ENCODE measurements at regions not wholly inside any gene's neighbourhood (a gene's known extent, or its start where the extent isn't known, plus 50 kb on each side); places are given as distances from the start of the nearest gene placed in this dataset.

DNA sequence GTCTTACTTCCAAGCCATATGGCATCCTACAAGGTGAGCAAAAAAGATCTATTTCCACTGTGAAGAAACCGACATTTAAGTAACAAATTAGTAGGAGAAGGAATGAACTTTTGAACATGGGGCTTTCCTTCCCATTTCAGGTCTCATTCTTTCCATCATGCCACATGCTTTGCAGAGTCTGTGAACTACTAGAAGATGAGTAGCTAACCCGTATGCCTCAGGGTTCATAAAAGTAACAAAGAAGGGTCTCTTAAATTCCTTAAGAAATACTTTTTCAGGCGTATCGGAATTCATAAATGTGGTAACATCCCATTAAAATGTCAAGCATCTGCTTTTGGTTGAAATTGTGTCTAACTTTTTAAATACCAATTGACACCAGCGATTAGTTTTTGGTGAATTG is 81.3 kb upstream of the TNS3 start:
- H3K9ac ChIP-seq (ENCODE audit: insufficient read depth, low read depth, low read length) = no peak overlapping the region
- POLR2A ChIA-PET = no interaction called here
- CTCF ChIA-PET (ENCODE audit: low intra/inter-chr PET ratio, low total read pairs) = no interaction called here
- TF ChIP-seq ZNF234 (CRISPR knock-in tag; conservative IDR thresholded peaks at IDR 0.05) = no peak
- TF ChIP-seq, protein P1, sequence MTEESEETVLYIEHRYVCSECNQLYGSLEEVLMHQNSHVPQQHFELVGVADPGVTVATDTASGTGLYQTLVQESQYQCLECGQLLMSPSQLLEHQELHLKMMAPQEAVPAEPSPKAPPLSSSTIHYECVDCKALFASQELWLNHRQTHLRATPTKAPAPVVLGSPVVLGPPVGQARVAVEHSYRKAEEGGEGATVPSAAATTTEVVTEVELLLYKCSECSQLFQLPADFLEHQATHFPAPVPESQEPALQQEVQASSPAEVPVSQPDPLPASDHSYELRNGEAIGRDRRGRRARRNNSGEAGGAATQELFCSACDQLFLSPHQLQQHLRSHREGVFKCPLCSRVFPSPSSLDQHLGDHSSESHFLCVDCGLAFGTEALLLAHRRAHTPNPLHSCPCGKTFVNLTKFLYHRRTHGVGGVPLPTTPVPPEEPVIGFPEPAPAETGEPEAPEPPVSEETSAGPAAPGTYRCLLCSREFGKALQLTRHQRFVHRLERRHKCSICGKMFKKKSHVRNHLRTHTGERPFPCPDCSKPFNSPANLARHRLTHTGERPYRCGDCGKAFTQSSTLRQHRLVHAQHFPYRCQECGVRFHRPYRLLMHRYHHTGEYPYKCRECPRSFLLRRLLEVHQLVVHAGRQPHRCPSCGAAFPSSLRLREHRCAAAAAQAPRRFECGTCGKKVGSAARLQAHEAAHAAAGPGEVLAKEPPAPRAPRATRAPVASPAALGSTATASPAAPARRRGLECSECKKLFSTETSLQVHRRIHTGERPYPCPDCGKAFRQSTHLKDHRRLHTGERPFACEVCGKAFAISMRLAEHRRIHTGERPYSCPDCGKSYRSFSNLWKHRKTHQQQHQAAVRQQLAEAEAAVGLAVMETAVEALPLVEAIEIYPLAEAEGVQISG (CRISPR knock-in tag; IDR thresholded peaks at IDR 0.05) = no peak
- WGBS (ENCODE audit: low lambda C conversion rate) = 71% methylated on average over 5 of the region's 5 CpGs
- no peak overlapping the region for H3K4me2 ChIP-seq (ENCODE audit: low read depth, low read length)
- BruUV-seq (replicated peaks) = no TSS peak
- no peak overlapping the region for H3K4me3 ChIP-seq (replicated peaks in 1 of 3; ENCODE audit: insufficient read depth in 1 of 3, low read depth in 2 of 3, low read length in 3 of 3)
- intact Hi-C loops (cut with micrococcal nuclease; ENCODE audit: unreplicated experiment) (loop anchor here (10.0 kb wide), 1 partner anchor 58 kb away; no protein-coding TSS in a partner anchor), in situ Hi-C loops (cut with HindIII; ENCODE audit: extremely low pct_ligation_motif_present, low pct_unique_long_range_greater_than_20kb) (no loop called here)
- no peak overlapping the region for H3K27ac ChIP-seq (ENCODE audit: extremely low read length, insufficient read depth, low read length)
- ATAC-seq = no peak
- H3K27me3 ChIP-seq (ENCODE audit: control insufficient read depth in 1 of 2, insufficient read depth in 2 of 2, low read length in 2 of 2) = no peaks in the 10 kb centered on the region
- H2AFZ ChIP-seq (ENCODE audit: low read length) = no peak overlapping the region
- no peaks in the 10 kb centered on the region for H3K9me3 ChIP-seq (ENCODE audit: low read length)
- H3K79me2 ChIP-seq (ENCODE audit: insufficient read depth, low read length) = no peaks in the 10 kb centered on the region
- no peaks in the 10 kb centered on the region for H3K36me3 ChIP-seq (replicated peaks in 1 of 2; ENCODE audit: control insufficient read depth in 1 of 2, insufficient read depth in 2 of 2, low read length in 2 of 2)
- peaks cover 38% of the 10 kb centered on the region for H3K4me1 ChIP-seq (ENCODE audit: insufficient read depth, low read length)
- DNase-seq (ENCODE audit: low spot score) = no peak
- FAIRE-seq = no peak
- H4K20me1 ChIP-seq (ENCODE audit: insufficient read depth, low read length) = no peaks in the 10 kb centered on the region

DNA sequence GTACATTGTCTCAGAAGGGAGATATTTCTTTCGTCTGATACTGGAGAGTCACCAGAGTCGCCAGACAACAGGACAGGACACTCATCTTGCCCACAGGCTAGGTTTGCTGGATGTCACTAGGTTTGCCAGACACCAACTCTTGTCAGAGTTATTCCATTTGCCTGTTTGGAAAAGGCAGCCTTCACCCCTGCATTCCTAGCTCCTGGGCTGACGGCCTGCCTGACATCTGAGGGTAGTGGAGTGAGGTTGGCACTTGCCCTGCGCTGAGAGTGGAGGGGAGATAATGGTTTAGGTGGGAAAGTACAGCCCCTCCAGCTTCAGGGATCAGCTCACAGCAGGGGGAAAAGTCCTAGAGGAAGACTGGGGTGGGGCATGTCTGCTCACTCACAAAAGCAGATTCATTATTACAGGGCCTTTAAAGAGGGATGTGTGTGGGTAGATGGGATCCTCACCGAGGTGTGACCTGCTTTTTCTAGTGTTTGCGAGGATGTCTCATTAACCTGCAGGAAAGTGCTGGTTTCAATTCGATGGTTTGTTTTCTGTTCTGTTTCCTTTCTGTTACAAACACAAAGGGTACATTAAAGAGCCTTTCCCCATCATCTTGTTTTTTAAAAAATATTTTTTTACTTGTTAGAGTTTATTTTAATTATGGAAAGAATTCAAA is 79.3 kb upstream of the TNS3 start:
- Histone ChIP-seq H4K20me1 (ENCODE audit: insufficient read depth, low read length) (no peaks in the 10 kb centered on the region), H3K9me3 (ENCODE audit: low read length) (no peaks in the 10 kb centered on the region), H2AFZ (ENCODE audit: low read length) (peak overlapping the region; percentile 12), H3K4me3 (replicated peaks in 1 of 3; ENCODE audit: insufficient read depth in 1 of 3, low read depth in 2 of 3, low read length in 3 of 3) (no peak overlapping the region), H3K4me1 (ENCODE audit: insufficient read depth, low read length) (peaks cover 31% of the 10 kb centered on the region), H3K4me2 (ENCODE audit: low read depth, low read length) (no peak overlapping the region), H3K36me3 (replicated peaks in 1 of 2; ENCODE audit: control insufficient read depth in 1 of 2, insufficient read depth in 2 of 2, low read length in 2 of 2) (no peaks in the 10 kb centered on the region), H3K27ac (ENCODE audit: extremely low read length, insufficient read depth, low read length) (no peak overlapping the region), H3K27me3 (ENCODE audit: control insufficient read depth in 1 of 2, insufficient read depth in 2 of 2, low read length in 2 of 2) (no peaks in the 10 kb centered on the region), H3K79me2 (ENCODE audit: insufficient read depth, low read length) (no peaks in the 10 kb centered on the region), H3K9ac (ENCODE audit: insufficient read depth, low read depth, low read length) (no peak overlapping the region)
- ChIA-PET CTCF (ENCODE audit: low intra/inter-chr PET ratio, low total read pairs) (no interaction called here), POLR2A (no interaction called here)
- no TSS peak for BruUV-seq (replicated peaks)
- in situ Hi-C loops (cut with HindIII; ENCODE audit: extremely low pct_ligation_motif_present, low pct_unique_long_range_greater_than_20kb) (no loop called here), intact Hi-C loops (cut with micrococcal nuclease; ENCODE audit: unreplicated experiment) (loop anchor here (10.0 kb wide), 1 partner anchor 56 kb away; no protein-coding TSS in a partner anchor)
- DNase-seq (ENCODE audit: low spot score) (no peak), ATAC-seq (no peak; the same call in 2 of the 3 replicates), FAIRE-seq (no peak)
- 52% methylated on average over 7 of the region's 7 CpGs for WGBS (ENCODE audit: low lambda C conversion rate)
- TF ChIP-seq, protein P2, sequence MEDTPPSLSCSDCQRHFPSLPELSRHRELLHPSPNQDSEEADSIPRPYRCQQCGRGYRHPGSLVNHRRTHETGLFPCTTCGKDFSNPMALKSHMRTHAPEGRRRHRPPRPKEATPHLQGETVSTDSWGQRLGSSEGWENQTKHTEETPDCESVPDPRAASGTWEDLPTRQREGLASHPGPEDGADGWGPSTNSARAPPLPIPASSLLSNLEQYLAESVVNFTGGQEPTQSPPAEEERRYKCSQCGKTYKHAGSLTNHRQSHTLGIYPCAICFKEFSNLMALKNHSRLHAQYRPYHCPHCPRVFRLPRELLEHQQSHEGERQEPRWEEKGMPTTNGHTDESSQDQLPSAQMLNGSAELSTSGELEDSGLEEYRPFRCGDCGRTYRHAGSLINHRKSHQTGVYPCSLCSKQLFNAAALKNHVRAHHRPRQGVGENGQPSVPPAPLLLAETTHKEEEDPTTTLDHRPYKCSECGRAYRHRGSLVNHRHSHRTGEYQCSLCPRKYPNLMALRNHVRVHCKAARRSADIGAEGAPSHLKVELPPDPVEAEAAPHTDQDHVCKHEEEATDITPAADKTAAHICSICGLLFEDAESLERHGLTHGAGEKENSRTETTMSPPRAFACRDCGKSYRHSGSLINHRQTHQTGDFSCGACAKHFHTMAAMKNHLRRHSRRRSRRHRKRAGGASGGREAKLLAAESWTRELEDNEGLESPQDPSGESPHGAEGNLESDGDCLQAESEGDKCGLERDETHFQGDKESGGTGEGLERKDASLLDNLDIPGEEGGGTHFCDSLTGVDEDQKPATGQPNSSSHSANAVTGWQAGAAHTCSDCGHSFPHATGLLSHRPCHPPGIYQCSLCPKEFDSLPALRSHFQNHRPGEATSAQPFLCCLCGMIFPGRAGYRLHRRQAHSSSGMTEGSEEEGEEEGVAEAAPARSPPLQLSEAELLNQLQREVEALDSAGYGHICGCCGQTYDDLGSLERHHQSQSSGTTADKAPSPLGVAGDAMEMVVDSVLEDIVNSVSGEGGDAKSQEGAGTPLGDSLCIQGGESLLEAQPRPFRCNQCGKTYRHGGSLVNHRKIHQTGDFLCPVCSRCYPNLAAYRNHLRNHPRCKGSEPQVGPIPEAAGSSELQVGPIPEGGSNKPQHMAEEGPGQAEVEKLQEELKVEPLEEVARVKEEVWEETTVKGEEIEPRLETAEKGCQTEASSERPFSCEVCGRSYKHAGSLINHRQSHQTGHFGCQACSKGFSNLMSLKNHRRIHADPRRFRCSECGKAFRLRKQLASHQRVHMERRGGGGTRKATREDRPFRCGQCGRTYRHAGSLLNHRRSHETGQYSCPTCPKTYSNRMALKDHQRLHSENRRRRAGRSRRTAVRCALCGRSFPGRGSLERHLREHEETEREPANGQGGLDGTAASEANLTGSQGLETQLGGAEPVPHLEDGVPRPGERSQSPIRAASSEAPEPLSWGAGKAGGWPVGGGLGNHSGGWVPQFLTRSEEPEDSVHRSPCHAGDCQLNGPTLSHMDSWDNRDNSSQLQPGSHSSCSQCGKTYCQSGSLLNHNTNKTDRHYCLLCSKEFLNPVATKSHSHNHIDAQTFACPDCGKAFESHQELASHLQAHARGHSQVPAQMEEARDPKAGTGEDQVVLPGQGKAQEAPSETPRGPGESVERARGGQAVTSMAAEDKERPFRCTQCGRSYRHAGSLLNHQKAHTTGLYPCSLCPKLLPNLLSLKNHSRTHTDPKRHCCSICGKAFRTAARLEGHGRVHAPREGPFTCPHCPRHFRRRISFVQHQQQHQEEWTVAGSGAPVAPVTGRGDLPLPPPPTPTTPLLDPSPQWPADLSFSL (CRISPR knock-in tag; IDR thresholded peaks at IDR 0.05) = no peak
- no peak for TF ChIP-seq ARNTL (CRISPR knock-in tag; IDR thresholded peaks at IDR 0.05)
- no peak for TF ChIP-seq MYNN (CRISPR knock-in tag; IDR thresholded peaks at IDR 0.05; ENCODE audit: low read depth)
- no peak for TF ChIP-seq ZNF780A (CRISPR knock-in tag; IDR thresholded peaks at IDR 0.05)
- no peak for TF ChIP-seq ATRX (CRISPR knock-in tag; IDR thresholded peaks at IDR 0.05; ENCODE audit: borderline replicate concordance)
- TF ChIP-seq YEATS2 (CRISPR knock-in tag; IDR thresholded peaks at IDR 0.05; ENCODE audit: borderline replicate concordance) = no peak
- TF ChIP-seq ZNF761 (CRISPR knock-in tag; conservative IDR thresholded peaks at IDR 0.05) = no peak

Data from HepG2 (cell line).